Upper lobe of left lung (tissue), 4 donors: ENCODE measurements at regions not wholly inside any gene's neighbourhood (a gene's known extent, or its start where the extent isn't known, plus 50 kb on each side); places are given as distances from the start of the nearest gene placed in this dataset.

Source experiments
- CTCF ChIP-seq, 6 experiments: fragments of 450-650 bp in 4 of 6; fragments of 200-600 bp in 2 of 6; sonication (generic) in 2 of 6; IDR thresholded peaks; one replicate each; pipeline ENCODE4 v1.5.1; 2016 to 2019; ENCODE audit warnings: antibody characterized with exemption in 6 of 6
- POLR2A ChIP-seq, 4 donors: fragments of 450-650 bp; IDR thresholded peaks; one replicate each; pipeline ENCODE4 v1.5.1; 2016 to 2017; ENCODE audit warnings: antibody characterized with exemption in 4 of 4, mild to moderate bottlenecking in 2 of 4
- POLR2AphosphoS5 ChIP-seq, 2 donors: sonication (generic); formaldehyde crosslinking; IDR thresholded peaks; one replicate each; pipeline ENCODE4 v1.5.1; 2017; ENCODE audit warnings: antibody characterized with exemption in 2 of 2

GRCh38 chr2:62408241-62408677 is 97.7 kb downstream of the TMEM17 start:
- TF ChIP-seq POLR2A (IDR thresholded peaks at IDR 0.05) (no peak), POLR2AphosphoS5 (IDR thresholded peaks at IDR 0.05) (no peak), CTCF (IDR thresholded peaks at IDR 0.05) (no peak)
